Endothelial cell (in vitro differentiated cells): ENCODE measurements at regions not wholly inside any gene's neighbourhood (a gene's known extent, or its start where the extent isn't known, plus 50 kb on each side); places are given as distances from the start of the nearest gene placed in this dataset.

Experiments used
- DNase-seq: peaks from one replicate; pipeline ENCODE4 v3.0.0; 2021; ENCODE audit warnings: low spot score
- H3K27ac Mint-ChIP-seq: one replicate; pipeline ENCODE4 v1.8.0; 2021; ENCODE audit warnings: mixed read lengths, inconsistent platforms; ENCODE audit not compliant: unreplicated experiment
- H3K27me3 Mint-ChIP-seq: one replicate; pipeline ENCODE4 v1.8.0; 2021; ENCODE audit warnings: mild to moderate bottlenecking, moderate library complexity, mixed read lengths, inconsistent platforms; ENCODE audit not compliant: unreplicated experiment
- H3K36me3 Mint-ChIP-seq: one replicate; pipeline ENCODE4 v1.8.0; 2021; ENCODE audit warnings: mild to moderate bottlenecking, low read depth, mixed read lengths, inconsistent platforms; ENCODE audit not compliant: unreplicated experiment
- H3K4me1 Mint-ChIP-seq: one replicate; pipeline ENCODE4 v1.8.0; 2021; ENCODE audit warnings: mild to moderate bottlenecking, mixed read lengths, inconsistent platforms; ENCODE audit not compliant: unreplicated experiment
- H3K4me3 Mint-ChIP-seq: one replicate; pipeline ENCODE4 v1.8.0; 2021; ENCODE audit warnings: mild to moderate bottlenecking, mixed read lengths, inconsistent platforms; ENCODE audit not compliant: unreplicated experiment
- H3K9me3 Mint-ChIP-seq: one replicate; pipeline ENCODE4 v1.8.0; 2021; ENCODE audit warnings: mixed read lengths, inconsistent platforms; ENCODE audit not compliant: unreplicated experiment
- TF ChIP-seq, protein P1 (sequence below): fragments of 200-600 bp; sonication (generic); IDR thresholded peaks from one replicate; pipeline ENCODE4 v1.5.0; 2021; ENCODE audit warnings: antibody characterized with exemption; ENCODE audit not compliant: unreplicated experiment

DNA sequence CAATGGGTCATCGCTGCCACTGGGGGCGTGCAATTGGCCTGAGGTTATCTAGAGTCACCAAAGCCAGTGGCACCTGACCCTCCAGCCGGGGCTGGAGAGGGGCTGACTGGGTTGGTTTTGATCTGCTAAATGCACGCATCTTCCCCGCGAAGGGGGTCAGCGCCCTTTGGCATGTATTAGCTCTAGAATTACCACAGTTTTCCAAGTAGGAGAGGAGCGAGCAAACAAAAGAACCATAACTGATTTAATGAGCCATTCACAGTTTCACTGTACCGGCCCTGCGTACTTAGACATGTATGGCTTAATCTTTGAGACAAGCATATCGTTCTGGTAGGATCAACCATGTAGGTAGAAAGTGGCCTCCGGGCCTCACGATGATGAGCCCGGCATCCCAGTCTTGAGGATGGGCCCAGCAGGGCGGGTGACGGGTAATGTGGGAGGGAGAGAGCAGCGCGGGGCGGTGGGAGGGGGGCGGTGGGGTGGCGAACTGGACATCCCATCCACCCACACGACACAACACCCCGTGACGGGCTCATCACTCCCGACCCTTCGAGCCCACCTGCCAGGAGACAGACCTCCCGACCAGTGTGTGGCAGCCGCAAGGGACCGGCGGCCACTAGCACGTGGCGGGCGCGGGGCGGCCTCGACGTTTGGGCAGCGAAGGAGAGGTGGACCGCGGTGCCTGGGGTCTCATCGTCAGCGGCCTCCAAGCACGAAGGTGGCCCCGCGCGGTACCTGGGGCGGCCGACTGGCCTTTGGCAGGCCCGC is 1957.5 kb upstream of the DEFB115 start:
- DNase-seq, result no peak
- Mint-ChIP-seq H3K9me3 (peaks cover 61% of the 10 kb centered on the region), H3K36me3 (peaks cover 26% of the 10 kb centered on the region), H3K27me3 (peaks cover 36% of the 10 kb centered on the region), H3K4me3 (peak overlapping the region; percentile 68), H3K4me1 (no peaks in the 10 kb centered on the region), H3K27ac (peak overlapping the region; percentile 58)
- TF ChIP-seq, protein P1, sequence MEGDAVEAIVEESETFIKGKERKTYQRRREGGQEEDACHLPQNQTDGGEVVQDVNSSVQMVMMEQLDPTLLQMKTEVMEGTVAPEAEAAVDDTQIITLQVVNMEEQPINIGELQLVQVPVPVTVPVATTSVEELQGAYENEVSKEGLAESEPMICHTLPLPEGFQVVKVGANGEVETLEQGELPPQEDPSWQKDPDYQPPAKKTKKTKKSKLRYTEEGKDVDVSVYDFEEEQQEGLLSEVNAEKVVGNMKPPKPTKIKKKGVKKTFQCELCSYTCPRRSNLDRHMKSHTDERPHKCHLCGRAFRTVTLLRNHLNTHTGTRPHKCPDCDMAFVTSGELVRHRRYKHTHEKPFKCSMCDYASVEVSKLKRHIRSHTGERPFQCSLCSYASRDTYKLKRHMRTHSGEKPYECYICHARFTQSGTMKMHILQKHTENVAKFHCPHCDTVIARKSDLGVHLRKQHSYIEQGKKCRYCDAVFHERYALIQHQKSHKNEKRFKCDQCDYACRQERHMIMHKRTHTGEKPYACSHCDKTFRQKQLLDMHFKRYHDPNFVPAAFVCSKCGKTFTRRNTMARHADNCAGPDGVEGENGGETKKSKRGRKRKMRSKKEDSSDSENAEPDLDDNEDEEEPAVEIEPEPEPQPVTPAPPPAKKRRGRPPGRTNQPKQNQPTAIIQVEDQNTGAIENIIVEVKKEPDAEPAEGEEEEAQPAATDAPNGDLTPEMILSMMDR, result no peak

DNA sequence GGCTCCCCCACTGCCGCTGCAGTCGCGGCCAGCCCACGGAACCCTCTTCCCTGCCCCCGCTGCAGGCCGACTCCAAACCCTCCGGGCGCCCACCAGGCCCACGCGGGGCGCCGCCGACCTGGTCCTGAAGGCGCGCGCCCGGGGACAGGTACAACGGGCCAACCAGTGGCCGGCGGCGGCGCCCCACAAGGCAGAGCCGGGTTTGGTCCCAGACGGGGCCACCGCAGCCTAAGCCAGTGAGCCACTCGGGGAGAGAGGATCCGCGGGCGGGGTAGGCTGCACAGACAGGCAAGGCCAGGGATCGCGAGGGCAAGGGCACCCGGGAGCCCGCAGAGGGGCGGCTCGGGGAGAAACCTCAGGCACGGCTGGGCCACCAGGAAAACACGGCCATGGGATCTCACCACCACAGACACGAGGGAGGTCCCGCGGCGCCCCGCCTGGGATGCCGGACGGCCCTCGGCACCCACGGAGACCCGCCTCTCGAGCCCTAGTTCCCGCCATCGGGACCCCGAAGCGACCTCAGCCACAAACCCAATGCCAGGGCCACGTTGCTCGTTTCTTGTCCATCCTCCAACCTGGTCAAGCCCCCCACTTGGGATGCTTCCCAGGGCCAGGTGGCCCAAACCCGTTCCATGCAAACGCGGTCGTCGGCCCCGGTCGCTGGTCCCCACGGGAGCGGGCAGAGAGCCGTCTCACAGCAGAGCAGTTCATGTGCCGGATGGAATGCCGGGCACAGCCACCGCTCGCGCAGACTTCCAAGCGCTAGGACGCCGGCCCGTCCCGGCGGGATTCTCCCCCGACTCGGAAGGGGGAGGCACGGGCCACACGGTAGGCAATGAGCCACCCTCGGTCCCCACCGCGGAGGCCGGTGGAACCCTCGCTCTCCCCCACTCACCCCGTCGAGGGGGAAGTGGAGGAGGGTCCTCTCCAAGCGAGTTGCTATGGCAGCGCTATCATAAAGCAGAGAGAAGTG is 1956.6 kb upstream of the DEFB115 start:
- peaks cover 42% of the 10 kb centered on the region for H3K27me3 Mint-ChIP-seq
- TF ChIP-seq, protein P1, result no peak
- peaks cover 63% of the 10 kb centered on the region for H3K9me3 Mint-ChIP-seq
- H3K4me1 Mint-ChIP-seq, result no peaks in the 10 kb centered on the region
- no peak for DNase-seq
- no peak overlapping the region for H3K27ac Mint-ChIP-seq
- H3K4me3 Mint-ChIP-seq, result no peak overlapping the region
- peaks cover 35% of the 10 kb centered on the region for H3K36me3 Mint-ChIP-seq

DNA sequence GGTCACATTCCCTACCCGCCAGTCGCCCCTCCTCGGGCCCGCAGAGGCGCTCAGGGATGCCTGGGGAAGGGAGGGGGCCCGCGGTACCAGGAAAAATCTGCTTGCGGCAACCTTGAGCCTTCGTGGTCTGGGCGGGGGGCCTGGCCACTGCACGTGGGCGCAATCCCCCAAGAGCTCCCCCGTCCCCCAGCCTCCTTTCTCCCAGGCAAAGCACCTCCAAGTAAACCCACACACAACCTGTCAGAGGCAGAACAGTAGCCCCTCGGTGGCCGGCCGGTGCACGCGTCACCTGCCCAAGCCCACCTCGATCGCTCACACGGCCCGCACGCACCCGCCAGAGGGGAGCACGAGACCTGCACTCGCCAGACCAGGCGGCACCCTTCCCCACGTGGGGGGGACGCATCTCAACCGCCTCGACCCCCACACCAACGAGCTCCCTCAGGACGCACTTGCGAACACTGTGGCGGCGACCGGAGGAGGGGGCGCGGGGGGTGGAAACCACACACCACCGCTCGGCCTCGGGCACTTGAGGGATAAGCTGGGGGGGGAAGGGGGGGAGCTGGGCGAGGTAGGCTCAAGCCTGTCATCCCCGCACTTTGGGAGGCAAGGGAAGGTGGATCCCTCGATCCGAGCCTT is 1955.7 kb upstream of the DEFB115 start:
- TF ChIP-seq, protein P1, result no peak
- peaks cover 47% of the 10 kb centered on the region for H3K27me3 Mint-ChIP-seq
- H3K9me3 Mint-ChIP-seq, result peaks cover 68% of the 10 kb centered on the region
- H3K4me1 Mint-ChIP-seq, result no peaks in the 10 kb centered on the region
- no peak overlapping the region for H3K27ac Mint-ChIP-seq
- H3K4me3 Mint-ChIP-seq, result no peak overlapping the region
- peaks cover 40% of the 10 kb centered on the region for H3K36me3 Mint-ChIP-seq
- no peak for DNase-seq

DNA sequence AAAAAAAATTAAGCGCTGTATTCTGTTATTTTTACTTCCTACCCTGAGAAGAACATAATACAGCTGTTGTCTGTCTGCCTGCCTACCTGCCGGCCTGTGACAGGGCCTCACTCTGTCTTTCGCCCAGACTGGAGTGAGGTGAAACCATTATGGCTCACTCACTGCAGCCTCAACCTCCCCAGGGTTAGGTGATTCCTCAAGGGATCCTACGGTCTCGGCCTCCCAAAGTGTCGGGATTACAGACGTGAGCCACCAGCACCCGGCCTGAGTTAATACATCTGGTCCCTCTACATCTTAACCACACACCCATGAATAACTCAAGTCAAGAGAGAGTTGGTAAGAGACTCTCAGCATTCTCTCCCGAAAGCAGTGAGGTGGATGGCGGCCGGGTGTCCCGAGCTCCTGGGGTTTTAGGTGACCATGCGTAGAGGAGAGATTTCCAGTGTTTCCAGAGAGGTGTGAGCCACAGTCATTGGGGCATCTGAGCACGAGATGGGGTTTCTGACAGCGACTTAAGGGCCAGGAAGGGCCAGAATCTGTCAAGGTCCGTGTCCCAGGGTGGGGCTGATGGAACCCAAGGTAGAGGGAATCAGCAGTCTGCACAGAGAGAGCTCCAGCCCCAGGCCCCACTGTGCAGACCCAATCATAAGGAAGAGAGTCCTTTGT is 1954.4 kb upstream of the DEFB115 start:
- TF ChIP-seq, protein P1, result no peak
- DNase-seq, result no peak
- H3K27me3 Mint-ChIP-seq, result peaks cover 49% of the 10 kb centered on the region
- H3K9me3 Mint-ChIP-seq, result peaks cover 71% of the 10 kb centered on the region
- no peak overlapping the region for H3K27ac Mint-ChIP-seq
- no peak overlapping the region for H3K4me3 Mint-ChIP-seq
- H3K4me1 Mint-ChIP-seq, result no peaks in the 10 kb centered on the region
- peaks cover 41% of the 10 kb centered on the region for H3K36me3 Mint-ChIP-seq
